ENCODE measurements at regions not wholly inside any gene's neighbourhood (a gene's known extent, or its start where the extent isn't known, plus 50 kb on each side); places are given as distances from the start of the nearest gene placed in this dataset.

DNA sequence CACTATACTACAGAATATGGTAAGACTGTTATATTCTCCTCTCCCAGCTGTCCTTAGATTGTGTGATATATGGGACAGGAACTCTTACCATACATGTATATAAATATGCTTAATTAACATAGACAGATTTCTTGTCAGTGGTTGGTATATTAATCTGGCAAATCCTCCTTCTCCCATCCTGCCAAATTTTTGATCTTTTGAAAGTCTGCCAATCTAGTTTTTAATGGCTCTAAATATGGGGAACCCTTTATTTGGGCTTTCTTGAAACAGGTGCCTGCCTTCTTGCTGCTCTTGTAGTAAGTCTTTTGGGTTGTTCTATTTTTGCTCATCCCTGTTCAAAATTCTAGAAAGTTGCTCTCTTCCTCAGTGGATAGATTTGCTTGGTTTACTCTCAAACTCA is 63.5 kb downstream of the SPATA31D1 start:
- CTCF ChIA-PET, result no interaction called here
- DNase-seq (ENCODE audit: low read depth in 1 of 2, low spot score in 1 of 2), result no peak
- POLR2A ChIA-PET, result no interaction called here

DNA sequence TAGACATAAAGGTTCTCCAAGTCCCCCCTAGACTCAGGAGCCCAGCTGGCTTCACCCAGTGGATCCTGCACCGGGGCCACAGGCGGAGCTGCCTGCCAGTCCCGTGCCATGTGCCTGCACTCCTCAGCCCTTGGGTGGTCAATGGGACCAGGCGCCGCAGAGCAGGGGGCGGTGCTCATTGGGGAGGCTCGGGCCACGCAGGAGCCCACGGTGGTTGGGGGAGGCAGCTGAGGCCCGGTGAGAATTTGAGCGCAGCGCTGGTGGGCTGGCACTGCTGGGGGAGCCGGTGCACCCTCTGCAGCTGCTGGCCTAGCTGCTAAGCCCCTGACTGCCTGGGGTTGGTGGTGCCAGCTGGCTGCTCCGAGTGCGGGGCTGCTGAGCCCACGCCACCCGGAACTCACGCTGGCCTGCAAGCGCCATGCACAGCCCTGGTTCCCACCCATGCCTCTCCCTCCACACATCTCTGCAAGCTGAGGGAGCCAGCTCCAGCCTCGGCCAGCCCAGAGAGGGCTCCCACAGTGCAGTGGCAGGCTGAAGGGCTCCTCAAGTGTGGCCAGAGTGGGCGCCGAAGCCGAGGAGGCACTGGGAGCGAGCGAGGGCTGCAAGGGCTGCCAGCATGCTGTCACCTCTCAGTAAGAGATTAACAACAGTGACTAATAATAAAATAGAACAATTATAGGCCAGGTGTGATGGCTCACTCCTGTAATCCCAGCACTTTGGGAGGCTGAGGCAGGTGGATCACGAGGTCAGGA is 65.9 kb downstream of the SPATA31D1 start:
- Histone ChIP-seq H3K4me1 (no peaks in the 10 kb centered on the region), H3K4me2 (no peak overlapping the region), H3K4me3 (no peak overlapping the region), H3K27ac (no peak overlapping the region), H3K9me3 (no peaks in the 10 kb centered on the region)
- CTCF ChIA-PET, result no interaction called here
- POLR2A ChIA-PET, result no interaction called here
- no peak for ATAC-seq
- FAIRE-seq, result no peak
- no peak for DNase-seq (ENCODE audit: low read depth in 1 of 2, low spot score in 1 of 2)
- WGBS (ENCODE audit: missing lambda C conversion rate), result 76% methylated on average over 20 of the region's 26 CpGs
- TF ChIP-seq CHD2 (IDR thresholded peaks at IDR 0.05; ENCODE audit: low read length, partially characterized antibody) (no peak), JUNB (IDR thresholded peaks at IDR 0.05) (no peak), NR3C1 (IDR thresholded peaks at IDR 0.05) (no peak), SMC3 (IDR thresholded peaks at IDR 0.05) (no peak), FOSB (CRISPR knock-in tag; IDR thresholded peaks at IDR 0.05) (no peak), ZC3H11A (IDR thresholded peaks at IDR 0.05) (no peak), ZFP36 (IDR thresholded peaks at IDR 0.05; ENCODE audit: borderline replicate concordance, partially characterized antibody) (no peak), RNF2 (IDR thresholded peaks at IDR 0.05; ENCODE audit: borderline replicate concordance, low read depth) (no peak), ZSCAN20 (CRISPR knock-in tag; IDR thresholded peaks at IDR 0.05) (no peak), EP300 (IDR thresholded peaks at IDR 0.05) (no peak), SREBF2 (IDR thresholded peaks at IDR 0.05) (no peak), MAZ (IDR thresholded peaks at IDR 0.05; ENCODE audit: borderline replicate concordance, low read depth, low read length) (no peak), RFX5 (IDR thresholded peaks at IDR 0.05) (no peak), GATA3 (IDR thresholded peaks at IDR 0.05; ENCODE audit: borderline replicate concordance) (no peak), PHF8 (IDR thresholded peaks at IDR 0.05; ENCODE audit: borderline replicate concordance, low read depth) (no peak), NFE2L2 (conservative IDR thresholded peaks at IDR 0.05; ENCODE audit: low read length) (no peak), ESRRA (IDR thresholded peaks at IDR 0.05; ENCODE audit: borderline replicate concordance, low read length) (no peak)
- TF ChIP-seq, protein P1, sequence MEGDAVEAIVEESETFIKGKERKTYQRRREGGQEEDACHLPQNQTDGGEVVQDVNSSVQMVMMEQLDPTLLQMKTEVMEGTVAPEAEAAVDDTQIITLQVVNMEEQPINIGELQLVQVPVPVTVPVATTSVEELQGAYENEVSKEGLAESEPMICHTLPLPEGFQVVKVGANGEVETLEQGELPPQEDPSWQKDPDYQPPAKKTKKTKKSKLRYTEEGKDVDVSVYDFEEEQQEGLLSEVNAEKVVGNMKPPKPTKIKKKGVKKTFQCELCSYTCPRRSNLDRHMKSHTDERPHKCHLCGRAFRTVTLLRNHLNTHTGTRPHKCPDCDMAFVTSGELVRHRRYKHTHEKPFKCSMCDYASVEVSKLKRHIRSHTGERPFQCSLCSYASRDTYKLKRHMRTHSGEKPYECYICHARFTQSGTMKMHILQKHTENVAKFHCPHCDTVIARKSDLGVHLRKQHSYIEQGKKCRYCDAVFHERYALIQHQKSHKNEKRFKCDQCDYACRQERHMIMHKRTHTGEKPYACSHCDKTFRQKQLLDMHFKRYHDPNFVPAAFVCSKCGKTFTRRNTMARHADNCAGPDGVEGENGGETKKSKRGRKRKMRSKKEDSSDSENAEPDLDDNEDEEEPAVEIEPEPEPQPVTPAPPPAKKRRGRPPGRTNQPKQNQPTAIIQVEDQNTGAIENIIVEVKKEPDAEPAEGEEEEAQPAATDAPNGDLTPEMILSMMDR (IDR thresholded peaks at IDR 0.05), result no peak
- TF ChIP-seq, protein P2, sequence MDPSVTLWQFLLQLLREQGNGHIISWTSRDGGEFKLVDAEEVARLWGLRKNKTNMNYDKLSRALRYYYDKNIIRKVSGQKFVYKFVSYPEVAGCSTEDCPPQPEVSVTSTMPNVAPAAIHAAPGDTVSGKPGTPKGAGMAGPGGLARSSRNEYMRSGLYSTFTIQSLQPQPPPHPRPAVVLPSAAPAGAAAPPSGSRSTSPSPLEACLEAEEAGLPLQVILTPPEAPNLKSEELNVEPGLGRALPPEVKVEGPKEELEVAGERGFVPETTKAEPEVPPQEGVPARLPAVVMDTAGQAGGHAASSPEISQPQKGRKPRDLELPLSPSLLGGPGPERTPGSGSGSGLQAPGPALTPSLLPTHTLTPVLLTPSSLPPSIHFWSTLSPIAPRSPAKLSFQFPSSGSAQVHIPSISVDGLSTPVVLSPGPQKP (IDR thresholded peaks at IDR 0.05; ENCODE audit: low read depth, low read length), result no peak
- TF ChIP-seq, protein P3, sequence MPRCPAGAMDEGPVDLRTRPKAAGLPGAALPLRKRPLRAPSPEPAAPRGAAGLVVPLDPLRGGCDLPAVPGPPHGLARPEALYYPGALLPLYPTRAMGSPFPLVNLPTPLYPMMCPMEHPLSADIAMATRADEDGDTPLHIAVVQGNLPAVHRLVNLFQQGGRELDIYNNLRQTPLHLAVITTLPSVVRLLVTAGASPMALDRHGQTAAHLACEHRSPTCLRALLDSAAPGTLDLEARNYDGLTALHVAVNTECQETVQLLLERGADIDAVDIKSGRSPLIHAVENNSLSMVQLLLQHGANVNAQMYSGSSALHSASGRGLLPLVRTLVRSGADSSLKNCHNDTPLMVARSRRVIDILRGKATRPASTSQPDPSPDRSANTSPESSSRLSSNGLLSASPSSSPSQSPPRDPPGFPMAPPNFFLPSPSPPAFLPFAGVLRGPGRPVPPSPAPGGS (IDR thresholded peaks at IDR 0.05), result no peak

More for the DNA sequence above, 63.5 kb downstream of the SPATA31D1 start:
- no peak overlapping the region for H3K27ac ChIP-seq
- no peaks in the 10 kb centered on the region for H3K9me3 ChIP-seq
- ATAC-seq (no peak), FAIRE-seq (no peak)
- H3K4me1 ChIP-seq, result no peaks in the 10 kb centered on the region
- H3K4me3 ChIP-seq, result no peak overlapping the region
- H3K4me2 ChIP-seq, result no peak overlapping the region
- TF ChIP-seq, protein P4, sequence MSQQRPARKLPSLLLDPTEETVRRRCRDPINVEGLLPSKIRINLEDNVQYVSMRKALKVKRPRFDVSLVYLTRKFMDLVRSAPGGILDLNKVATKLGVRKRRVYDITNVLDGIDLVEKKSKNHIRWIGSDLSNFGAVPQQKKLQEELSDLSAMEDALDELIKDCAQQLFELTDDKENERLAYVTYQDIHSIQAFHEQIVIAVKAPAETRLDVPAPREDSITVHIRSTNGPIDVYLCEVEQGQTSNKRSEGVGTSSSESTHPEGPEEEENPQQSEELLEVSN (IDR thresholded peaks at IDR 0.05; ENCODE audit: borderline replicate concordance, low read depth), result no peak

Measured in A549 (cell line).